Parathyroid adenoma (tissue), 2 donors: ENCODE measurements at regions not wholly inside any gene's neighbourhood (a gene's known extent, or its start where the extent isn't known, plus 50 kb on each side); places are given as distances from the start of the nearest gene placed in this dataset.

Experiments used
- H2AFZ ChIP-seq: fragments of 300-600 bp; sonication (generic); one replicate; pipeline ENCODE4 v1.7.0; 2017; ENCODE audit warnings: antibody characterized with exemption, mild to moderate bottlenecking
- H3K27ac ChIP-seq: fragments of 300-600 bp; sonication (generic); one replicate; pipeline ENCODE4 v1.7.0; 2017
- H3K27me3 ChIP-seq: fragments of 300-600 bp; sonication (generic); one replicate; pipeline ENCODE4 v1.7.0; 2017; ENCODE audit warnings: low read length; ENCODE audit not compliant: control insufficient read depth, insufficient read depth
- H3K36me3 ChIP-seq: fragments of 300-600 bp; sonication (generic); one replicate; pipeline ENCODE4 v1.7.0; 2017; ENCODE audit warnings: low read length; ENCODE audit not compliant: control insufficient read depth, insufficient read depth
- H3K4me1 ChIP-seq: fragments of 300-600 bp; sonication (generic); one replicate; pipeline ENCODE4 v1.7.0; 2017; ENCODE audit warnings: control low read depth
- H3K4me2 ChIP-seq: fragments of 300-600 bp; sonication (generic); one replicate; pipeline ENCODE4 v1.7.0; 2017; ENCODE audit warnings: low read length
- H3K4me3 ChIP-seq: fragments of 300-600 bp; sonication (generic); one replicate; pipeline ENCODE4 v1.7.0; 2017; ENCODE audit warnings: low read depth, low read length
- H3K79me2 ChIP-seq: fragments of 300-600 bp; sonication (generic); one replicate; pipeline ENCODE4 v1.7.0; 2017; ENCODE audit warnings: control low read depth
- H3K9ac ChIP-seq: fragments of 300-600 bp; sonication (generic); one replicate; pipeline ENCODE4 v1.7.0; 2017; ENCODE audit warnings: mild to moderate bottlenecking
- H3K9me3 ChIP-seq: fragments of 300-600 bp; sonication (generic); one replicate; pipeline ENCODE4 v1.7.0; 2017; ENCODE audit warnings: low read length; ENCODE audit not compliant: control insufficient read depth
- CTCF ChIP-seq: fragments of 300-600 bp; sonication (generic); IDR thresholded peaks from one replicate; pipeline ENCODE4 v1.7.0; 2017; ENCODE audit warnings: antibody characterized with exemption, mild to moderate bottlenecking
- donor health status: primary hyperparathyroidism.

DNA sequence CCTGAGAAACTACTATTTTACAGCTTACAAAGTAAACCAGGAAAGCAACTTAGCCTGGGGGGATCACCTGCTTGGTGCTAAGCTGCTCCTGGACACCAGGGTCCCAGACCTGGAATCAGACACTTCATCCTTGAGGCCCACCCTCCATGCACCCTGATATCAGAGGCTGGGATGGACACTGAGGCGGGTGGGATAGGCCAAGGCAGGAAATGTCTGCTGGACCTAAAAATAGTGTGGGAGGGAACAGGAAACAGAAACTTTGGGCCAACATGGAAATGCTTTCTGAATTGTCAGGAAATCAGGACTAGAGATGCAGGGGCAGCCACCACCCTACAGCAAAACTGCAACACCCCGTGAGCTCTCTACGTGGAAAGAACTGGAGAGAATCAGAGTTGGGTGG is 101.5 kb upstream of the PODXL start:
- Histone ChIP-seq H3K79me2 (no peaks in the 10 kb centered on the region), H3K4me3 (no peak overlapping the region), H3K4me1 (no peaks in the 10 kb centered on the region), H3K27ac (peak overlapping the region; percentile 33), H3K27me3 (no peaks in the 10 kb centered on the region), H2AFZ (no peak overlapping the region), H3K4me2 (no peak overlapping the region), H3K9me3 (no peaks in the 10 kb centered on the region), H3K36me3 (no peaks in the 10 kb centered on the region), H3K9ac (no peak overlapping the region)
- TF ChIP-seq CTCF, result no peak

DNA sequence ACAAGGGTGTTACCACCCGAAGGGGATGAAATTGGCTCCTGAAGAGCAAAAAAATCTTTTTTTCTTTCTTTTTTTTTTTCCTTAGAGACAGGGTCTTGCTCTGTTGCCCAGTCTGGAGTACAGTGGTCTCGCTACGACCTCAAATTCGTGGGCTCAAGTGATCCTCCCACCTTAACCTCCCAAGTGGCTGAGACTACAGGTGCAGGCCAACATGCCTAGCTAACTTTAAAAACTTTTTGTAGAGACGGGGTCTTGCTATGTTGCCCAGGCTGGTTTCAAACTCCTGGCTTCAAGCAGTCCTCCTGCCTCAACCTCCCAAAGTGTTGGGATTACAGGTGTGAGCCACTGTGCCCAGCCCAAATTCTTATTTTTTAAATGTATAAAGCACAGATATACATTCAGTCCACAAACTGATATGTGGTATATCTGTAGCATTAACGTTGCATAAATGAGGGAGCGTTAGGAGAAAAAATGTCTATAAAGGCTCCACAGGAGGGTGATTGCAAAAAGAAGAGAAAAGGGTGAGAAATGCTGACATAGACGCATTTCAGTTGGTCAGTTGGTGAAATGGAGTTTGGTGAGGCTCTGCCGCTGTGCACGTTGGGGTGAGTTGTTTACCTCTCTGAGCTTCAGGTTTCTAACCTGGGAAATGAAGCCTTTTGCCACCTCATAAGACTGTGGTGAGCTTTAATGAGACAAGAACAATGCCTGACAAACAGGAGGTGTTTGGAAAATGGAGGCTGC is 100.7 kb upstream of the PODXL start:
- no peaks in the 10 kb centered on the region for H3K9me3 ChIP-seq
- no peaks in the 10 kb centered on the region for H3K79me2 ChIP-seq
- no peaks in the 10 kb centered on the region for H3K27me3 ChIP-seq
- H3K9ac ChIP-seq, result no peak overlapping the region
- no peaks in the 10 kb centered on the region for H3K4me1 ChIP-seq
- TF ChIP-seq CTCF, result no peak
- H3K27ac ChIP-seq, result peak overlapping the region; percentile 33
- H3K4me3 ChIP-seq, result no peak overlapping the region
- no peak overlapping the region for H2AFZ ChIP-seq
- no peak overlapping the region for H3K4me2 ChIP-seq
- no peaks in the 10 kb centered on the region for H3K36me3 ChIP-seq

- no peak overlapping the region for H2AFZ ChIP-seq
- no peak overlapping the region for H3K4me3 ChIP-seq
- no peaks in the 10 kb centered on the region for H3K36me3 ChIP-seq
- H3K9me3 ChIP-seq, result no peaks in the 10 kb centered on the region
- no peak overlapping the region for H3K27ac ChIP-seq
- H3K4me1 ChIP-seq, result no peaks in the 10 kb centered on the region
- H3K4me2 ChIP-seq, result no peak overlapping the region
- no peaks in the 10 kb centered on the region for H3K79me2 ChIP-seq
- no peak for TF ChIP-seq CTCF
- H3K9ac ChIP-seq, result no peak overlapping the region
- no peaks in the 10 kb centered on the region for H3K27me3 ChIP-seq
These were observed 99.4 kb upstream of the PODXL start for GRCh38 chr7:131655866-131656265.

GRCh38 chr7:131655447-131655846 is 99.0 kb upstream of the PODXL start:
- TF ChIP-seq CTCF, result no peak

More at GRCh38 chr7:131655447-131655846, 99.0 kb upstream of the PODXL start:
- Histone ChIP-seq H3K9ac (no peak overlapping the region), H2AFZ (no peak overlapping the region), H3K9me3 (no peaks in the 10 kb centered on the region), H3K27me3 (no peaks in the 10 kb centered on the region), H3K27ac (no peak overlapping the region), H3K4me2 (no peak overlapping the region), H3K36me3 (no peaks in the 10 kb centered on the region), H3K79me2 (no peaks in the 10 kb centered on the region), H3K4me1 (no peaks in the 10 kb centered on the region), H3K4me3 (no peak overlapping the region)
